Hepatocyte (in vitro differentiated cells): ENCODE measurements at regions not wholly inside any gene's neighbourhood (a gene's known extent, or its start where the extent isn't known, plus 50 kb on each side); places are given as distances from the start of the nearest gene placed in this dataset.

Source experiments
- DNase-seq: peaks from one replicate; pipeline ENCODE4 v3.0.0-alpha.2; 2016; ENCODE audit warnings: low spot score
- H2AFZ ChIP-seq: fragments of 200-600 bp; sonication (generic); 2 replicates; pipeline ENCODE4 v1.6.0; 2016; ENCODE audit warnings: antibody characterized with exemption, mild to moderate bottlenecking
- H3K27ac ChIP-seq: fragments of 200-600 bp; sonication (generic); 2 replicates; pipeline ENCODE4 v1.5.1; 2016; ENCODE audit warnings: mild to moderate bottlenecking
- H3K27me3 ChIP-seq: fragments of 200-600 bp; sonication (generic); 2 replicates; pipeline ENCODE4 v1.6.1; 2016
- H3K36me3 ChIP-seq: fragments of 200-600 bp; sonication (generic); replicated peaks from 2 replicates; pipeline ENCODE4 v1.5.1; 2016; ENCODE audit warnings: low read depth; ENCODE audit not compliant: insufficient read depth
- H3K4me1 ChIP-seq: fragments of 200-600 bp; sonication (generic); 2 replicates; pipeline ENCODE4 v1.5.1; 2016; ENCODE audit warnings: mild to moderate bottlenecking, moderate library complexity; ENCODE audit not compliant: insufficient read depth
- H3K4me2 ChIP-seq: fragments of 200-600 bp; sonication (generic); 2 replicates; pipeline ENCODE4 v1.6.0; 2016
- H3K4me3 ChIP-seq: fragments of 200-600 bp; sonication (generic); 2 replicates; pipeline ENCODE4 v1.5.1; 2016; ENCODE audit warnings: mild to moderate bottlenecking
- H3K79me2 ChIP-seq: fragments of 200-600 bp; sonication (generic); 2 replicates; pipeline ENCODE4 v1.6.0; 2017; ENCODE audit warnings: mild to moderate bottlenecking
- H3K9me2 ChIP-seq: fragments of 200-600 bp; sonication (generic); replicated peaks from 2 replicates; pipeline ENCODE4 v1.6.0; 2017; ENCODE audit warnings: mild to moderate bottlenecking; ENCODE audit not compliant: insufficient read depth
- H3K9me3 ChIP-seq: fragments of 200-600 bp; sonication (generic); 2 replicates; pipeline ENCODE4 v1.5.1; 2016; ENCODE audit warnings: low read depth, mild to moderate bottlenecking
- H4K20me1 ChIP-seq: fragments of 200-600 bp; sonication (generic); 2 replicates; pipeline ENCODE4 v1.6.0; 2016; ENCODE audit warnings: mild to moderate bottlenecking; ENCODE audit not compliant: insufficient read depth, poor library complexity, severe bottlenecking
- EZH2 ChIP-seq: fragments of 200-600 bp; sonication (generic); IDR thresholded peaks from 2 replicates; pipeline ENCODE4 v1.6.1; 2016; ENCODE audit warnings: antibody characterized with exemption, mild to moderate bottlenecking, borderline replicate concordance
- EZH2phosphoT487 ChIP-seq: fragments of 200-600 bp; sonication (generic); IDR thresholded peaks from one replicate; pipeline ENCODE4 v1.6.1; 2018; ENCODE audit warnings: antibody characterized with exemption, mild to moderate bottlenecking, low read depth, moderate library complexity; ENCODE audit not compliant: unreplicated experiment, severe bottlenecking
- WGBS: methylation state at CpG from one replicate; pipeline ENCODE4 v1.1.6; 2016; ENCODE audit warnings: low lambda C conversion rate; ENCODE audit errors: missing lambda C conversion rate; 5-methylcytosine and 5-hydroxymethylcytosine counted together
- TF ChIP-seq, protein P1 (sequence below): fragments of 200-600 bp; sonication (generic); IDR thresholded peaks from 2 replicates; pipeline ENCODE4 v1.5.1; 2016; ENCODE audit warnings: antibody characterized with exemption, mild to moderate bottlenecking; ENCODE audit not compliant: poor library complexity

DNA sequence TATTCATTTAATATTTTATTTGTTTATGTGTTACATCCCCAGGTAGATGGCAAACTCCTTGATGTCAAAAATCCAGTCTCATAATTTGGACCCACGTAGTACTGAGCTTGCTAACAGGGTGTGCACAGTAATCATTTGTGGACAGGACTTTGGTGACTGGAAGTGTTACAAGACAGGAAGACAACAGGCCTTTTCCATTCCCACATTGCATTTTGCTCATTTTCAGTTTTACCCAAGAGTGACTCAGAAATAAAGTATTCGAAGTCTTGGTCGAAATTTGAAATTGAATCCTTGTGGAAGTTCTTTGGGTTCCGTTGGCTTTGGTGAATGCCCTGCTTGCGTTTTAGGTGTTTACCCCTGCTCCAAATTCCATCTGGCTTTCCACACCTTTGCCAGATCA, 63.0 kb upstream of the THBS2 start:
- Histone ChIP-seq H4K20me1 (no peaks in the 10 kb centered on the region), H3K79me2 (no peaks in the 10 kb centered on the region), H3K4me2 (no peak overlapping the region), H2AFZ (no peak overlapping the region), H3K27me3 (no peaks in the 10 kb centered on the region), H3K36me3 (no peaks in the 10 kb centered on the region), H3K27ac (no peak overlapping the region), H3K9me2 (no peaks in the 10 kb centered on the region), H3K4me3 (no peak overlapping the region), H3K9me3 (no peaks in the 10 kb centered on the region), H3K4me1 (no peaks in the 10 kb centered on the region)
- no peak for TF ChIP-seq EZH2
- TF ChIP-seq, protein P1, sequence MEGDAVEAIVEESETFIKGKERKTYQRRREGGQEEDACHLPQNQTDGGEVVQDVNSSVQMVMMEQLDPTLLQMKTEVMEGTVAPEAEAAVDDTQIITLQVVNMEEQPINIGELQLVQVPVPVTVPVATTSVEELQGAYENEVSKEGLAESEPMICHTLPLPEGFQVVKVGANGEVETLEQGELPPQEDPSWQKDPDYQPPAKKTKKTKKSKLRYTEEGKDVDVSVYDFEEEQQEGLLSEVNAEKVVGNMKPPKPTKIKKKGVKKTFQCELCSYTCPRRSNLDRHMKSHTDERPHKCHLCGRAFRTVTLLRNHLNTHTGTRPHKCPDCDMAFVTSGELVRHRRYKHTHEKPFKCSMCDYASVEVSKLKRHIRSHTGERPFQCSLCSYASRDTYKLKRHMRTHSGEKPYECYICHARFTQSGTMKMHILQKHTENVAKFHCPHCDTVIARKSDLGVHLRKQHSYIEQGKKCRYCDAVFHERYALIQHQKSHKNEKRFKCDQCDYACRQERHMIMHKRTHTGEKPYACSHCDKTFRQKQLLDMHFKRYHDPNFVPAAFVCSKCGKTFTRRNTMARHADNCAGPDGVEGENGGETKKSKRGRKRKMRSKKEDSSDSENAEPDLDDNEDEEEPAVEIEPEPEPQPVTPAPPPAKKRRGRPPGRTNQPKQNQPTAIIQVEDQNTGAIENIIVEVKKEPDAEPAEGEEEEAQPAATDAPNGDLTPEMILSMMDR, result no peak
- TF ChIP-seq EZH2phosphoT487, result no peak
- no peak for DNase-seq
- 92% methylated on average over 5 of the region's 5 CpGs for WGBS

- no peaks in the 10 kb centered on the region for H3K27me3 ChIP-seq
- H3K9me2 ChIP-seq, result no peaks in the 10 kb centered on the region
- no peak overlapping the region for H3K27ac ChIP-seq
- no peaks in the 10 kb centered on the region for H3K9me3 ChIP-seq
- no peaks in the 10 kb centered on the region for H4K20me1 ChIP-seq
- no peaks in the 10 kb centered on the region for H3K79me2 ChIP-seq
- WGBS, result 90% methylated on average over 12 of the region's 12 CpGs
- DNase-seq, result no peak
- no peaks in the 10 kb centered on the region for H3K36me3 ChIP-seq
- H2AFZ ChIP-seq, result no peak overlapping the region
- no peaks in the 10 kb centered on the region for H3K4me1 ChIP-seq
- H3K4me3 ChIP-seq, result no peak overlapping the region
- TF ChIP-seq EZH2phosphoT487, result no peak
- TF ChIP-seq EZH2, result no peak
- TF ChIP-seq, protein P1, result no peak
- no peak overlapping the region for H3K4me2 ChIP-seq
Observed at GRCh38 chr6:169315830-169316614, 62.4 kb upstream of the THBS2 start.

DNA sequence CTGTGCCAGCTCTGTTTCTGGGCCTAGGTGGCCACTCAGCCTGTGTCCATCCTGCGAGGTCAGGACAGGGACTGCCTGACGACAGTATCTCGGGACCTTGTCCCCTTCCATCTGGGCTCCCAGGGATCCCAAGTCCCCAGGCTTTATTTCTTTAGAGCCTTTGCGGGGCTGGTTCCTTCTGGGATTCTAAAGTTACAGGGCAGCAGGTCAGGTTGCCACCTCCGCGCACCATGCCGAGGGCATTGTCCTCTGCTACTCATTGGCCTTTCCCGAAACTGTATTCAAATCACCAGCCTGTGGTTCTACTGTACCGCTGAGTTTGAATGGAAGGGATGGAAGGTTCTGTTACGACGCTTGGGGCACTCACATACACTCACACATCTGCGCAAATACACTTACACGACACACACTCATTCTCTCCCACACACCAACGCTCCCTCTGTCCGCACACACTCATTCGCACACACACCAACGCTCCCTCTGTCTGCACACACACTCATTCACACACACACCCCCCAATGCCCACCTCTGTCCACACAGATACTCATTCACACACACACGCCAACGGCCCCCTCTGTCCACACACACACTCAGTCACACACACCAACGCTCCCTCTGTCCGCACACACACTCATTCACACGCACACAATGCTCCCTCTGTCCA, 59.8 kb upstream of the THBS2 start:
- DNase-seq, result no peak
- no peaks in the 10 kb centered on the region for H3K36me3 ChIP-seq
- no peaks in the 10 kb centered on the region for H3K4me1 ChIP-seq
- no peaks in the 10 kb centered on the region for H3K27me3 ChIP-seq
- H3K9me3 ChIP-seq, result no peaks in the 10 kb centered on the region
- H4K20me1 ChIP-seq, result no peaks in the 10 kb centered on the region
- no peak overlapping the region for H3K4me3 ChIP-seq
- H3K27ac ChIP-seq, result no peak overlapping the region
- TF ChIP-seq EZH2 (no peak), EZH2phosphoT487 (no peak)
- TF ChIP-seq, protein P1, result no peak
- no peak overlapping the region for H2AFZ ChIP-seq
- 92% methylated on average over 22 of the region's 22 CpGs for WGBS
- H3K4me2 ChIP-seq, result no peak overlapping the region
- no peaks in the 10 kb centered on the region for H3K9me2 ChIP-seq
- H3K79me2 ChIP-seq, result no peaks in the 10 kb centered on the region
